IMR-90 (cell line): ENCODE measurements at regions not wholly inside any gene's neighbourhood (a gene's known extent, or its start where the extent isn't known, plus 50 kb on each side); places are given as distances from the start of the nearest gene placed in this dataset.

Experiments used
- ATAC-seq: fragments of 200-7000 bp; cut with Tn5 transposase; 2 replicates; pipeline ENCODE4 v1.9.1; 2020; ENCODE audit warnings: low read depth, mild to moderate bottlenecking, moderate library complexity
- BruUV-seq: library from RNA; stranded (reverse); fragments of 400-500 nt; replicated peaks from 2 replicates; lab custom pipeline; 2021; lab: Mats Ljungman, UMichigan
- CTCF ChIA-PET: fragments of 300-600 bp; formaldehyde crosslinking; extraction: SDS; loops from one replicate; lab custom pipeline; 2021; ENCODE audit warnings: antibody characterized with exemption; lab: Yijun Ruan, JAX
- POLR2A ChIA-PET: fragments of 300-600 bp; sonication (Branson Sonifier 250); formaldehyde crosslinking; loops from one replicate; lab custom pipeline; 2022; ENCODE audit warnings: antibody characterized with exemption; ENCODE audit not compliant: unreplicated experiment; lab: Charles Lee
- DNase-seq: peaks from one replicate; pipeline ENCODE4 v3.0.0; 2013
- H2AFZ ChIP-seq: replicated peaks from 2 replicates; pipeline ENCODE3; 2013; ENCODE audit warnings: low read length, mild to moderate bottlenecking; ENCODE audit not compliant: poor library complexity
- H2AK5ac ChIP-seq: 2 replicates; pipeline ENCODE4 v1.6.1; 2013; ENCODE audit warnings: low read depth, low read length, inconsistent platforms
- H2AK9ac ChIP-seq: replicated peaks from 2 replicates; pipeline ENCODE3; 2013; ENCODE audit warnings: mild to moderate bottlenecking, low read depth, low read length, moderate library complexity; ENCODE audit not compliant: poor library complexity
- H2BK120ac ChIP-seq: 2 replicates; pipeline ENCODE4 v1.6.1; 2013; ENCODE audit warnings: low read depth, low read length, inconsistent platforms
- H2BK15ac ChIP-seq: 3 replicates; pipeline ENCODE4 v1.6.1; 2013; ENCODE audit warnings: low read depth, low read length, inconsistent platforms
- H2BK20ac ChIP-seq: 2 replicates; pipeline ENCODE4 v1.6.1; 2013; ENCODE audit warnings: low read depth, mild to moderate bottlenecking, inconsistent platforms, low read length, moderate library complexity
- H2BK5ac ChIP-seq: 2 replicates; pipeline ENCODE4 v1.6.1; 2013; ENCODE audit warnings: mild to moderate bottlenecking, low read depth, low read length, inconsistent platforms; ENCODE audit not compliant: poor library complexity, severe bottlenecking
- H3K14ac ChIP-seq: replicated peaks from 2 replicates; pipeline ENCODE4 v1.6.1; 2013; ENCODE audit warnings: low read depth, low read length, inconsistent platforms
- H3K18ac ChIP-seq: 2 replicates; pipeline ENCODE4 v1.6.1; 2013; ENCODE audit warnings: low read depth, low read length, control low read depth
- H3K23ac ChIP-seq: 2 replicates; pipeline ENCODE4 v1.6.1; 2013; ENCODE audit warnings: low read depth, low read length, inconsistent platforms
- H3K27ac ChIP-seq: 2 replicates; pipeline ENCODE4 v1.5.1; 2013; ENCODE audit warnings: mild to moderate bottlenecking, control low read depth, low read length; ENCODE audit not compliant: insufficient read depth
- H3K27me3 ChIP-seq: 2 replicates; pipeline ENCODE4 v1.6.1; 2013; ENCODE audit warnings: low read length; ENCODE audit not compliant: control insufficient read depth, insufficient read depth
- H3K36me3 ChIP-seq: 2 replicates; pipeline ENCODE4 v1.6.1; 2013; ENCODE audit warnings: low read length, mixed read lengths; ENCODE audit not compliant: control insufficient read depth, insufficient read depth
- H3K4ac ChIP-seq: 2 replicates; pipeline ENCODE4 v1.6.1; 2013; ENCODE audit warnings: low read depth, low read length, inconsistent platforms
- H3K4me1 ChIP-seq: 2 replicates; pipeline ENCODE4 v1.6.1; 2013; ENCODE audit warnings: low read length, mixed read lengths; ENCODE audit not compliant: control insufficient read depth, insufficient read depth
- H3K4me2 ChIP-seq: 2 replicates; pipeline ENCODE4 v1.6.1; 2013; ENCODE audit warnings: low read depth, mild to moderate bottlenecking, control low read depth, low read length, moderate library complexity
- H3K4me3 ChIP-seq: 2 replicates; pipeline ENCODE4 v1.5.1; 2013; ENCODE audit warnings: low read depth, mild to moderate bottlenecking, control low read depth, low read length, moderate library complexity; ENCODE audit not compliant: insufficient read depth
- H3K56ac ChIP-seq: 2 replicates; pipeline ENCODE4 v1.6.1; 2013; ENCODE audit warnings: low read length, inconsistent platforms; ENCODE audit not compliant: insufficient read depth; ENCODE audit errors: extremely low read depth
- H3K79me1 ChIP-seq, 2 experiments: 2 replicates each; pipeline ENCODE4 v1.6.1; 2013; ENCODE audit warnings: low read length in 2 of 2, inconsistent platforms in 1 of 2, low read depth in 1 of 2
- H3K9ac ChIP-seq: 2 replicates; pipeline ENCODE4 v1.6.1; 2013; ENCODE audit warnings: low read depth, low read length, control low read depth
- H3K9me1 ChIP-seq: 2 replicates; pipeline ENCODE4 v1.6.1; 2013; ENCODE audit warnings: low read length, inconsistent platforms; ENCODE audit not compliant: insufficient read depth
- H3K9me3 ChIP-seq: 2 replicates; pipeline ENCODE4 v1.6.1; 2013; ENCODE audit warnings: low read length; ENCODE audit not compliant: control insufficient read depth, insufficient read depth
- H4K20me1 ChIP-seq: 2 replicates; pipeline ENCODE4 v1.6.1; 2013; ENCODE audit warnings: low read length, inconsistent platforms; ENCODE audit not compliant: insufficient read depth
- H4K5ac ChIP-seq: 2 replicates; pipeline ENCODE4 v1.6.1; 2013; ENCODE audit warnings: mild to moderate bottlenecking, low read depth, low read length, control low read depth
- H4K8ac ChIP-seq, 2 experiments: 2 replicates each; pipeline ENCODE4 v1.6.1; 2013; ENCODE audit warnings: low read depth in 2 of 2, low read length in 2 of 2, control low read depth in 1 of 2, inconsistent platforms in 1 of 2
- H4K91ac ChIP-seq: 2 replicates; pipeline ENCODE4 v1.6.1; 2013; ENCODE audit warnings: low read depth, low read length, inconsistent platforms; ENCODE audit not compliant: insufficient read depth
- BHLHE40 ChIP-seq: fragments of 150-350 bp; IDR thresholded peaks from 2 replicates; pipeline ENCODE4 v1.6.1; 2016; ENCODE audit warnings: mild to moderate bottlenecking, low read depth, low read length
- NFE2L2 ChIP-seq: fragments of 150-350 bp; IDR thresholded peaks from 2 replicates; pipeline ENCODE4 v1.6.1; 2016; ENCODE audit warnings: low read depth, mild to moderate bottlenecking, low read length
- WGBS, 2 experiments: methylation state at CpG; one replicate each; pipeline versions ENCODE4 v1.1.5 to v1.1.7; 2013; ENCODE audit warnings: missing lambda C conversion rate in 2 of 2; ENCODE audit not compliant: insufficient read length in 1 of 2; ENCODE audit errors: extremely low coverage in 2 of 2; 5-methylcytosine and 5-hydroxymethylcytosine counted together
- dilution Hi-C: fragments of 300-500 bp; cut with HindIII; formaldehyde crosslinking; loops from one replicate; pipeline ENCODE4 v1.14.3; 2018; ENCODE audit warnings: low sequenced_read_pairs; ENCODE audit not compliant: unreplicated experiment
- in situ Hi-C: fragments of 300-500 bp; cut with MboI; formaldehyde crosslinking; loops from 3 replicates; pipeline ENCODE4 v1.14.3; 2019; ENCODE audit warnings: low sequenced_read_pairs, inconsistent platforms, mixed read lengths
- intact Hi-C: fragments of 100-400 bp; cut with micrococcal nuclease; formaldehyde crosslinking; loops from 2 replicates; pipeline ENCODE4 v1.10.0; 2022

DNA sequence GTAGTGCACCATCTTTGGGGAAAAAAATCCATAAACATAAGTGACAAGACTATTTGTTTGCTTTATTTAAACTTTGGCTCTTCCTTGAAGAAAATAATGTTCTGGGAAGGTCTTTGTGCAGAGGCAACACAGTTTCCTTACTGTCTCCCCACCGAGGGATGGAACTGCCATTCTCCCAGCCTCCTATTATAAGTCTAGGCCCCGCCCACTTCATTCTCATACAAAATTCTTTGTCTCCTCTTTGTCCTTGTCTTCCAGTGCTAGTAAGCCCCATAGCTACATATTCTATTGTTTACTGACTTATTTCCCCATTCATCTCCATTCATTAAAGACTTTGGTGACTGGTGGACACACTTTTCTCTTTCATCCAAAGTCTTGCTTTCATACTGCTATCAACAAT lies 316.5 kb upstream of the ROBO2 start:
- WGBS, 2 experiments: 61% methylated on average over 2 of the region's 2 CpGs; no CpG with 5 or more reads in 1 of the 2 experiments
- dilution Hi-C loops: no loop called here

More for the DNA sequence above, 316.5 kb upstream of the ROBO2 start:
- Histone ChIP-seq H3K9ac (no peak overlapping the region), H2BK15ac (no peak overlapping the region), H3K9me1 (no peaks in the 10 kb centered on the region), H3K18ac (no peak overlapping the region), H2AK5ac (no peak overlapping the region), H2BK120ac (no peak overlapping the region), H2AK9ac (no peak overlapping the region), H3K14ac (no peak overlapping the region), H2BK5ac (no peak overlapping the region), H3K23ac (no peak overlapping the region), H3K4me1 (no peaks in the 10 kb centered on the region), H3K4ac (no peak overlapping the region), H4K20me1 (no peaks in the 10 kb centered on the region), H3K4me3 (no peak overlapping the region), H3K9me3 (no peaks in the 10 kb centered on the region), H4K8ac (no peak overlapping the region), H3K36me3 (no peaks in the 10 kb centered on the region), H4K91ac (no peak overlapping the region), H2AFZ (no peak overlapping the region), H3K27me3 (no peaks in the 10 kb centered on the region), H3K79me1 (no peaks in the 10 kb centered on the region), H2BK20ac (no peak overlapping the region), H4K5ac (no peak overlapping the region), H3K27ac (no peak overlapping the region), H3K56ac (no peak overlapping the region), H3K4me2 (no peak overlapping the region)
- ChIA-PET CTCF (no interaction called here), POLR2A (no interaction called here)
- ATAC-seq (no peak), DNase-seq (no peak)
- in situ Hi-C loops: no loop called here
- TF ChIP-seq NFE2L2: no peak
- no peak for TF ChIP-seq BHLHE40
- intact Hi-C loops: no loop called here
- BruUV-seq: no TSS peak
